HepG2 (cell line): ENCODE measurements at regions not wholly inside any gene's neighbourhood (a gene's known extent, or its start where the extent isn't known, plus 50 kb on each side); places are given as distances from the start of the nearest gene placed in this dataset.

Source experiments
- ARHGAP35 ChIP-seq: sonication (generic); formaldehyde crosslinking; IDR thresholded peaks from 2 replicates; pipeline ENCODE4 v1.9.0; 2022; ENCODE audit warnings: mild to moderate bottlenecking, inconsistent platforms, moderate library complexity, missing genetic modification reagents, borderline replicate concordance
- ARNTL ChIP-seq: sonication (generic); formaldehyde crosslinking; IDR thresholded peaks from 2 replicates; pipeline ENCODE4 v1.4.0; 2020; ENCODE audit warnings: mild to moderate bottlenecking, missing genetic modification reagents
- CENPT ChIP-seq: sonication (generic); formaldehyde crosslinking; IDR thresholded peaks from 2 replicates; pipeline ENCODE4 v1.8.0; 2022; ENCODE audit warnings: low read depth, mild to moderate bottlenecking, moderate library complexity, missing genetic modification reagents
- EEA1 ChIP-seq: sonication (generic); formaldehyde crosslinking; IDR thresholded peaks from 2 replicates; pipeline ENCODE4 v1.5.1; 2020; ENCODE audit warnings: mild to moderate bottlenecking, missing genetic modification reagents, borderline replicate concordance
- FOSL1 ChIP-seq: sonication (generic); formaldehyde crosslinking; IDR thresholded peaks from 2 replicates; pipeline ENCODE4 v1.9.0; 2021; ENCODE audit warnings: missing genetic modification reagents, borderline replicate concordance
- FOXP1 ChIP-seq, 2 experiments: fragments of 450-650 bp in 1 of 2; IDR thresholded peaks; 2 replicates each; pipeline ENCODE4 v1.6.1; 2017 to 2018; ENCODE audit warnings: antibody characterized with exemption in 1 of 2
- FOXP4 ChIP-seq: sonication (generic); formaldehyde crosslinking; IDR thresholded peaks from 2 replicates; pipeline ENCODE4 v1.4.0; 2020; ENCODE audit warnings: missing genetic modification reagents
- GPN1 ChIP-seq: sonication (generic); formaldehyde crosslinking; IDR thresholded peaks from 2 replicates; pipeline ENCODE4 v1.5.1; 2020; ENCODE audit warnings: missing genetic modification reagents, borderline replicate concordance
- GZF1 ChIP-seq: sonication (generic); formaldehyde crosslinking; IDR thresholded peaks from 2 replicates; pipeline ENCODE4 v1.5.1; 2020; ENCODE audit warnings: mild to moderate bottlenecking, missing genetic modification reagents
- HMGXB4 ChIP-seq, 2 experiments: sonication (generic) in 1 of 2; formaldehyde crosslinking in 1 of 2; IDR thresholded peaks; 2 replicates each; pipeline versions ENCODE4 v1.4.0 to v1.6.1; 2018 to 2020; ENCODE audit warnings: missing genetic modification reagents in 2 of 2, borderline replicate concordance in 1 of 2, low read depth in 1 of 2, mild to moderate bottlenecking in 1 of 2, missing biosample characterization in 1 of 2
- HNRNPK ChIP-seq: fragments of 200-400 bp; formaldehyde crosslinking; IDR thresholded peaks from 2 replicates; pipeline ENCODE4 v1.6.1; 2018; ENCODE audit warnings: low read length, low read depth, moderate library complexity, mild to moderate bottlenecking; ENCODE audit not compliant: poor library complexity, severe bottlenecking
- LCORL ChIP-seq, 2 experiments: fragments of 450-650 bp in 1 of 2; sonication (generic) in 1 of 2; formaldehyde crosslinking in 1 of 2; IDR thresholded peaks; 2 replicates each; pipeline versions ENCODE4 v1.5.0 to v1.6.1; 2017 to 2020; ENCODE audit warnings: antibody characterized with exemption in 1 of 2, missing genetic modification reagents in 1 of 2
- MIER2 ChIP-seq: IDR thresholded peaks from 2 replicates; pipeline ENCODE4 v1.6.1; 2016; ENCODE audit warnings: missing biosample characterization, missing genetic modification reagents
- NFIC ChIP-seq: IDR thresholded peaks from 2 replicates; pipeline ENCODE4 v1.6.1; 2012; ENCODE audit warnings: mild to moderate bottlenecking, low read length, inconsistent platforms
- NFKB2 ChIP-seq: sonication (generic); formaldehyde crosslinking; IDR thresholded peaks from 2 replicates; pipeline ENCODE4 v1.4.0; 2020; ENCODE audit warnings: missing genetic modification reagents, borderline replicate concordance
- PLRG1 ChIP-seq: fragments of 450-650 bp; conservative IDR thresholded peaks from 2 replicates; pipeline ENCODE4 v1.6.1; 2016
- RAD21 ChIP-seq: fragments of 450-650 bp; formaldehyde crosslinking; IDR thresholded peaks from 2 replicates; pipeline ENCODE4 v1.5.0; 2020; ENCODE audit warnings: mild to moderate bottlenecking
- RBFOX2 ChIP-seq: fragments of 200-400 bp; formaldehyde crosslinking; IDR thresholded peaks from 2 replicates; pipeline ENCODE4 v1.6.1; 2017; ENCODE audit warnings: low read depth, mild to moderate bottlenecking, low read length
- U2AF1 ChIP-seq: fragments of 200-400 bp; formaldehyde crosslinking; optimal IDR thresholded peaks from 2 replicates; pipeline ENCODE3; 2017; ENCODE audit warnings: mild to moderate bottlenecking, low read depth, low read length
- WIZ ChIP-seq: sonication (generic); formaldehyde crosslinking; IDR thresholded peaks from 2 replicates; pipeline ENCODE4 v1.5.1; 2020; ENCODE audit warnings: mild to moderate bottlenecking, missing genetic modification reagents
- ZFY ChIP-seq: sonication (generic); formaldehyde crosslinking; IDR thresholded peaks from 2 replicates; pipeline ENCODE4 v1.4.0; 2020; ENCODE audit warnings: missing genetic modification reagents
- ZNF335 ChIP-seq: sonication (generic); formaldehyde crosslinking; IDR thresholded peaks from 2 replicates; pipeline ENCODE4 v1.4.0; 2020; ENCODE audit warnings: missing genetic modification reagents
- ZNF34 ChIP-seq: sonication (generic); formaldehyde crosslinking; IDR thresholded peaks from 2 replicates; pipeline ENCODE4 v1.4.0; 2020; ENCODE audit warnings: mild to moderate bottlenecking, missing genetic modification reagents, borderline replicate concordance
- ZNF414 ChIP-seq: sonication (generic); formaldehyde crosslinking; IDR thresholded peaks from 2 replicates; pipeline ENCODE4 v1.5.0; 2020; ENCODE audit warnings: missing genetic modification reagents
- ZNF704 ChIP-seq: sonication (generic); formaldehyde crosslinking; IDR thresholded peaks from 2 replicates; pipeline ENCODE4 v1.8.1; 2023; ENCODE audit warnings: mild to moderate bottlenecking, inconsistent platforms, moderate library complexity, missing genetic modification reagents, borderline replicate concordance
- ZNF816 ChIP-seq: sonication (generic); formaldehyde crosslinking; IDR thresholded peaks from 2 replicates; pipeline ENCODE4 v1.8.0; 2022; ENCODE audit warnings: missing genetic modification reagents, mild to moderate bottlenecking, borderline replicate concordance
- ZNF891 ChIP-seq: sonication (generic); formaldehyde crosslinking; IDR thresholded peaks from 2 replicates; pipeline ENCODE4 v1.5.0; 2020; ENCODE audit warnings: mild to moderate bottlenecking, missing genetic modification reagents

GRCh38 chr2:147430408-147430807, 414.4 kb upstream of the ACVR2A start (continued):
- no peak for TF ChIP-seq EEA1 (CRISPR knock-in tag)
- no peak for TF ChIP-seq FOXP4 (CRISPR knock-in tag)
- TF ChIP-seq PLRG1: no peak
- no peak for TF ChIP-seq HNRNPK
- no peak for TF ChIP-seq ZNF34 (CRISPR knock-in tag)
- TF ChIP-seq ZNF414 (CRISPR knock-in tag): no peak
- no peak for TF ChIP-seq ZFY (CRISPR knock-in tag)
- no peak for TF ChIP-seq HMGXB4 (CRISPR knock-in tag; IDR thresholded peaks at IDR 0.05; ENCODE audit: borderline replicate concordance in 1 of 2, low read depth in 1 of 2)
- no peak for TF ChIP-seq ZNF816 (CRISPR knock-in tag)
- peak; percentile 88 for TF ChIP-seq NFIC
- no peak for TF ChIP-seq WIZ (CRISPR knock-in tag)
- TF ChIP-seq RBFOX2: no peak
- no peak for TF ChIP-seq LCORL (IDR thresholded peaks at IDR 0.05)
- TF ChIP-seq LCORL (CRISPR knock-in tag; IDR thresholded peaks at IDR 0.05): no peak
- no peak for TF ChIP-seq NFKB2 (CRISPR knock-in tag)
- TF ChIP-seq MIER2: no peak
- TF ChIP-seq ARNTL (CRISPR knock-in tag): no peak
- no peak for TF ChIP-seq ARHGAP35 (CRISPR knock-in tag)
- TF ChIP-seq FOSL1 (CRISPR knock-in tag): no peak
- no peak for TF ChIP-seq GZF1 (CRISPR knock-in tag)
- no peak for TF ChIP-seq RAD21 (CRISPR knock-in tag)
- no peak for TF ChIP-seq ZNF704
- TF ChIP-seq U2AF1: no peak
- TF ChIP-seq FOXP1 (IDR thresholded peaks at IDR 0.05): no peak
- TF ChIP-seq FOXP1 (CRISPR knock-in tag; IDR thresholded peaks at IDR 0.05): 0 out of 2 replicates have a peak, but pooled peaks have one; percentile 16
- TF ChIP-seq CENPT (CRISPR knock-in tag): no peak
- TF ChIP-seq ZNF891: no peak
- no peak for TF ChIP-seq ZNF335
- no peak for TF ChIP-seq GPN1
